ENCODE measurements at regions not wholly inside any gene's neighbourhood (a gene's known extent, or its start where the extent isn't known, plus 50 kb on each side); places are given as distances from the start of the nearest gene placed in this dataset.

DNA sequence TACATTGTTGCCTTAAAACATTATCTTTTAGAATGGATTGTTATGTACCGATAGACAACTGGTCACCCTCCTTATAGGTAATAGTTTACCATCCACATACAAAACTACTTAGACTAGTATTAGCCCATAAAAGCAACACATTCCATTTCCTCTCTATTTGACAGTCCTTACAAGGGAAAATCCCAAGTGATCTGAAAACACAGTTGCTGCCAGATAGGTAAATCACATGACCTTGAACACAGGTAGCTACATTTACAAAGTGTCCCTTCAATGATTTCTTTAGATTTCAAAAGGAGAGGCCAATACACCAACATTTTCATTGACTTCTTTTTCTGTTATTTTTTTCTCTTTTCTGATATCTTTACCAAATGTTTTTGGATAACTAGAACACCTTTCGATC is 102.9 kb upstream of the SMYD2 start:
- TF ChIP-seq CTCF (IDR thresholded peaks at IDR 0.05; ENCODE audit: borderline replicate concordance, extremely low read depth, low read length, poor library complexity, severe bottlenecking) = no peak
- TF ChIP-seq EZH2 (IDR thresholded peaks at IDR 0.05; ENCODE audit: borderline replicate concordance, low read depth, low read length, severe bottlenecking) = no peak

Measured in DND-41 (cell line).